Suprapubic skin (tissue), 4 donors: ENCODE measurements at regions not wholly inside any gene's neighbourhood (a gene's known extent, or its start where the extent isn't known, plus 50 kb on each side); places are given as distances from the start of the nearest gene placed in this dataset.

ENCODE experiments used
- DNase-seq, 2 donors: peaks; one replicate each; pipeline ENCODE4 v3.0.0-alpha.2; 2019; ENCODE audit warnings: low spot score in 2 of 2
- H3K27ac ChIP-seq: fragments of 200-600 bp; sonication (generic); one replicate; pipeline ENCODE4 v1.5.1; 2019
- H3K27me3 ChIP-seq: fragments of 200-600 bp; sonication (generic); one replicate; pipeline ENCODE4 v1.5.1; 2019
- H3K36me3 ChIP-seq: fragments of 200-600 bp; sonication (generic); one replicate; pipeline ENCODE4 v1.5.1; 2019
- H3K4me1 ChIP-seq: fragments of 200-600 bp; sonication (generic); one replicate; pipeline ENCODE4 v1.5.1; 2019
- H3K4me3 ChIP-seq: fragments of 200-600 bp; sonication (generic); one replicate; pipeline ENCODE4 v1.5.1; 2019; ENCODE audit warnings: mild to moderate bottlenecking
- H3K9me3 ChIP-seq: fragments of 200-600 bp; sonication (generic); one replicate; pipeline ENCODE4 v1.5.1; 2019
- EP300 ChIP-seq: sonication (generic); formaldehyde crosslinking; IDR thresholded peaks from one replicate; pipeline ENCODE4 v1.6.1; 2017; ENCODE audit warnings: antibody characterized with exemption
- POLR2A ChIP-seq, 2 donors: fragments of 450-650 bp; IDR thresholded peaks; one replicate each; pipeline ENCODE4 v1.6.1; 2017; ENCODE audit warnings: antibody characterized with exemption in 2 of 2, mild to moderate bottlenecking in 2 of 2, moderate library complexity in 2 of 2
- POLR2AphosphoS5 ChIP-seq, 3 donors: sonication (generic); formaldehyde crosslinking; IDR thresholded peaks; one replicate each; pipeline ENCODE4 v1.6.1; 2017; ENCODE audit warnings: antibody characterized with exemption in 3 of 3
- WGBS: methylation state at CpG from one replicate; pipeline ENCODE4 v1.1.5; 2018; 5-methylcytosine and 5-hydroxymethylcytosine counted together
- TF ChIP-seq, protein P1 (sequence below), 2 donors: fragments of 200-600 bp in 1 of 2; fragments of 450-650 bp in 1 of 2; sonication (generic) in 1 of 2; IDR thresholded peaks; one replicate each; pipeline ENCODE4 v1.5.1; 2016 to 2019; ENCODE audit warnings: antibody characterized with exemption in 2 of 2, mild to moderate bottlenecking in 1 of 2, moderate library complexity in 1 of 2

DNA sequence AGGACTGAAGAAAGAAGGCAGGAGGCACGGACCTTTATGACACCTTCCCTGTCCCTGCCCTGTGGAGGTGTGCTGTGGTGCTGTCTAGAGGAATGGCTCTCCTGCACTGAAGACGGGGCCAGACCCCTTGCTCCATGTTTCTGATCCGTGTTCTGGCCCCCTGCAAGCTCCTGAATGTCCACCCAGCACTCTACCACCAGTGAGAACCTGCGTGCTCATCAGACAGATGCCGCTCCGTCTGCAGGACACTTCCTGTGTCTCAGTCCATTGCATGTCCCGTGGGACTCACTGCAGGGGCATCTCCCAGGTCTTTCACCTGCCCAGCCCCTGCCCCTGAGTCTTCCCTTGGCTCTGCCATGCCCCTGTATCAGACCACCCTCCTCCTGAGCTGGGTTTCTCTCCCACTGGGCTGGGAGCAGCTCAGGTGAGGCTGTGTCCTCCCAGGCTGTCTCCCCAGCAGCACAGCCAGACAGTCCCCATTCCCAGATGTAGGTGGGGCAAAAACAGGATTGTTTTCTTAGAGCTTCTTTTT is 278.3 kb upstream of the ZNF32 start:
- no peak for DNase-seq

DNA sequence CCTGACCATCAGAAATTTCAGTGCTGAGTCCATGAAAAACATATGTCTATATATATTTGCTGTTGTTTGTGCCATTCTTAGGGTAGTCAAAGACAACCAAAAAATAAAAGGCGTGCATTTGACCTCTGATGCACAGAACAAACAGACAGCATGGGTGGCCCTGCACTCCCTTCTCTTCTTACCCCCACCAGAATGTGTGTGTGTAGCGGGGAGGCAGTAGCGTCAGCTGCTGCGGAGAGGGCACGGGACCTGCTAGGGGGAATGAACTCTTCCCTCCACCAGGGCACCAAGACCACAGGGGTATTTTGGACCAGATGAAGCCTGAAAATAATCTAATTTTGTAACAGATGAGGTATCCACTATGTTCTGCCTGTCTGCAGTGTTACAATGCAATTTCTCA is 277.7 kb upstream of the ZNF32 start:
- no peak for DNase-seq
- Histone ChIP-seq H3K27ac (no peak overlapping the region), H3K27me3 (no peaks in the 10 kb centered on the region), H3K4me3 (no peak overlapping the region), H3K9me3 (no peaks in the 10 kb centered on the region), H3K4me1 (no peaks in the 10 kb centered on the region), H3K36me3 (no peaks in the 10 kb centered on the region)
- no peak for TF ChIP-seq POLR2AphosphoS5 (IDR thresholded peaks at IDR 0.05)
- no peak for TF ChIP-seq EP300
- TF ChIP-seq, protein P1, sequence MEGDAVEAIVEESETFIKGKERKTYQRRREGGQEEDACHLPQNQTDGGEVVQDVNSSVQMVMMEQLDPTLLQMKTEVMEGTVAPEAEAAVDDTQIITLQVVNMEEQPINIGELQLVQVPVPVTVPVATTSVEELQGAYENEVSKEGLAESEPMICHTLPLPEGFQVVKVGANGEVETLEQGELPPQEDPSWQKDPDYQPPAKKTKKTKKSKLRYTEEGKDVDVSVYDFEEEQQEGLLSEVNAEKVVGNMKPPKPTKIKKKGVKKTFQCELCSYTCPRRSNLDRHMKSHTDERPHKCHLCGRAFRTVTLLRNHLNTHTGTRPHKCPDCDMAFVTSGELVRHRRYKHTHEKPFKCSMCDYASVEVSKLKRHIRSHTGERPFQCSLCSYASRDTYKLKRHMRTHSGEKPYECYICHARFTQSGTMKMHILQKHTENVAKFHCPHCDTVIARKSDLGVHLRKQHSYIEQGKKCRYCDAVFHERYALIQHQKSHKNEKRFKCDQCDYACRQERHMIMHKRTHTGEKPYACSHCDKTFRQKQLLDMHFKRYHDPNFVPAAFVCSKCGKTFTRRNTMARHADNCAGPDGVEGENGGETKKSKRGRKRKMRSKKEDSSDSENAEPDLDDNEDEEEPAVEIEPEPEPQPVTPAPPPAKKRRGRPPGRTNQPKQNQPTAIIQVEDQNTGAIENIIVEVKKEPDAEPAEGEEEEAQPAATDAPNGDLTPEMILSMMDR (IDR thresholded peaks at IDR 0.05): no peak
- WGBS: 96% methylated on average over 5 of the region's 5 CpGs

More for the DNA sequence above, 278.3 kb upstream of the ZNF32 start:
- H3K4me1 ChIP-seq: no peaks in the 10 kb centered on the region
- no peak overlapping the region for H3K4me3 ChIP-seq
- WGBS: 79% methylated on average over 6 of the region's 7 CpGs
- no peaks in the 10 kb centered on the region for H3K9me3 ChIP-seq
- TF ChIP-seq EP300: no peak
- no peak for TF ChIP-seq POLR2AphosphoS5 (IDR thresholded peaks at IDR 0.05)
- TF ChIP-seq, protein P1 (IDR thresholded peaks at IDR 0.05): no peak
- no peak for TF ChIP-seq POLR2A (IDR thresholded peaks at IDR 0.05)
- H3K27ac ChIP-seq: no peak overlapping the region
- no peaks in the 10 kb centered on the region for H3K36me3 ChIP-seq
- no peaks in the 10 kb centered on the region for H3K27me3 ChIP-seq

GRCh38 chr10:43925793-43926192 is 277.1 kb upstream of the ZNF32 start:
- Histone ChIP-seq H3K4me1 (no peaks in the 10 kb centered on the region), H3K27me3 (no peaks in the 10 kb centered on the region), H3K27ac (no peak overlapping the region), H3K36me3 (no peaks in the 10 kb centered on the region), H3K9me3 (no peaks in the 10 kb centered on the region), H3K4me3 (no peak overlapping the region)
- TF ChIP-seq EP300 (no peak), POLR2A (IDR thresholded peaks at IDR 0.05) (no peak), POLR2AphosphoS5 (IDR thresholded peaks at IDR 0.05) (no peak)
- TF ChIP-seq, protein P1 (IDR thresholded peaks at IDR 0.05): no peak
- no peak for DNase-seq
- WGBS: 89% methylated on average over 7 of the region's 7 CpGs

- no peak for DNase-seq
- H3K4me3 ChIP-seq: no peak overlapping the region
- no peaks in the 10 kb centered on the region for H3K27me3 ChIP-seq
- TF ChIP-seq POLR2A (IDR thresholded peaks at IDR 0.05) (no peak), POLR2AphosphoS5 (IDR thresholded peaks at IDR 0.05) (no peak), EP300 (no peak)
- TF ChIP-seq, protein P1 (IDR thresholded peaks at IDR 0.05): no peak
- 65% methylated on average over 2 of the region's 2 CpGs for WGBS
- no peaks in the 10 kb centered on the region for H3K9me3 ChIP-seq
- H3K27ac ChIP-seq: no peak overlapping the region
- H3K4me1 ChIP-seq: no peaks in the 10 kb centered on the region
- H3K36me3 ChIP-seq: no peaks in the 10 kb centered on the region
Measured at GRCh38 chr10:43923328-43923727, 274.6 kb upstream of the ZNF32 start.

- WGBS: 80% methylated on average over 9 of the region's 9 CpGs
- TF ChIP-seq, protein P1 (IDR thresholded peaks at IDR 0.05): no peak
- TF ChIP-seq POLR2AphosphoS5 (IDR thresholded peaks at IDR 0.05): no peak
- TF ChIP-seq EP300: no peak
Measured at GRCh38 chr10:43922335-43923280, 273.9 kb upstream of the ZNF32 start.

More at GRCh38 chr10:43922335-43923280, 273.9 kb upstream of the ZNF32 start:
- DNase-seq: no peak
- Histone ChIP-seq H3K36me3 (no peaks in the 10 kb centered on the region), H3K9me3 (no peaks in the 10 kb centered on the region), H3K27me3 (no peaks in the 10 kb centered on the region), H3K4me1 (no peaks in the 10 kb centered on the region), H3K4me3 (no peak overlapping the region), H3K27ac (no peak overlapping the region)
